H1 (cell line): ENCODE measurements at regions not wholly inside any gene's neighbourhood (a gene's known extent, or its start where the extent isn't known, plus 50 kb on each side); places are given as distances from the start of the nearest gene placed in this dataset.

ENCODE experiments used
- CTCF ChIA-PET: fragments of 300-600 bp; sonication (Branson Sonifier 250); formaldehyde crosslinking; loops from one replicate; lab custom pipeline; 2021; ENCODE audit not compliant: partially characterized antibody; lab: Charles Lee
- POLR2A ChIA-PET: fragments of 300-600 bp; sonication (Branson Sonifier 250); formaldehyde crosslinking; loops from one replicate; lab custom pipeline; 2021; ENCODE audit warnings: inconsistent platforms; ENCODE audit not compliant: partially characterized antibody; lab: Charles Lee
- DNase-seq, 2 experiments: peaks; one replicate each; pipeline versions ENCODE4 v3.0.0 to v3.0.0-alpha.2; 2010 to 2022; ENCODE audit warnings: low spot score in 2 of 2, low read depth in 1 of 2, mixed read lengths in 1 of 2
- FAIRE-seq: peaks from 2 replicates; lab custom pipeline; 2011; peaks lifted over from hg19 to GRCh38; lab: Jason Lieb, UNC
- H2AFZ ChIP-seq: 2 replicates; pipeline ENCODE4 v1.8.1; 2012; ENCODE audit warnings: low read length, inconsistent platforms
- H2AK5ac ChIP-seq: 2 replicates; pipeline ENCODE4 v1.6.1; 2013; ENCODE audit warnings: low read depth, low read length
- H2BK120ac ChIP-seq: replicated peaks from 2 replicates; pipeline ENCODE3; 2013; ENCODE audit warnings: low read depth, low read length, inconsistent platforms
- H2BK12ac ChIP-seq: 2 replicates; pipeline ENCODE4 v1.6.1; 2013; ENCODE audit warnings: low read depth, low read length
- H2BK15ac ChIP-seq: 2 replicates; pipeline ENCODE4 v1.6.1; 2013; ENCODE audit warnings: low read length
- H2BK20ac ChIP-seq: 2 replicates; pipeline ENCODE4 v1.6.1; 2013; ENCODE audit warnings: low read length
- H2BK5ac ChIP-seq: 2 replicates; pipeline ENCODE4 v1.6.1; 2013; ENCODE audit warnings: low read depth, low read length
- H3K14ac ChIP-seq: 2 replicates; pipeline ENCODE4 v1.6.1; 2013; ENCODE audit warnings: inconsistent platforms; ENCODE audit not compliant: insufficient read length
- H3K18ac ChIP-seq: 2 replicates; pipeline ENCODE4 v1.6.1; 2013; ENCODE audit warnings: low read length; ENCODE audit errors: extremely low read depth
- H3K23ac ChIP-seq: 2 replicates; pipeline ENCODE4 v1.6.1; 2013; ENCODE audit warnings: inconsistent platforms; ENCODE audit not compliant: insufficient read length
- H3K23me2 ChIP-seq: 2 replicates; pipeline ENCODE4 v1.6.1; 2013; ENCODE audit warnings: low read depth, low read length
- H3K27ac ChIP-seq: 2 replicates; pipeline ENCODE4 v1.6.1; 2011; ENCODE audit warnings: low read depth, low read length, inconsistent platforms
- H3K27me3 ChIP-seq, 4 experiments: replicated peaks in 1 of 4; 1 replicate in 1 of 4; 2 replicates in 3 of 4; pipeline versions ENCODE4 v1.6.1 to v1.8.1; 2011 to 2013; ENCODE audit warnings: low read length in 3 of 4, mild to moderate bottlenecking in 3 of 4, inconsistent platforms in 2 of 4, mixed read lengths in 2 of 4, moderate library complexity in 1 of 4; ENCODE audit not compliant: control insufficient read depth in 3 of 4, insufficient read depth in 3 of 4; ENCODE audit errors: extremely low read depth in 1 of 4
- H3K36me3 ChIP-seq, 4 experiments: 2 replicates each; pipeline versions ENCODE4 v1.6.1 to v1.8.1; 2011 to 2013; ENCODE audit warnings: mild to moderate bottlenecking in 4 of 4, low read length in 3 of 4, moderate library complexity in 2 of 4, control low read depth in 1 of 4, inconsistent platforms in 1 of 4; ENCODE audit not compliant: insufficient read depth in 4 of 4, control insufficient read depth in 2 of 4
- H3K4ac ChIP-seq: replicated peaks from 2 replicates; pipeline ENCODE3; 2013; ENCODE audit warnings: low read length, low read depth, mixed read lengths, inconsistent platforms; ENCODE audit not compliant: insufficient read length
- H3K4me1 ChIP-seq, 4 experiments: replicated peaks in 1 of 4; 1 replicate in 1 of 4; 2 replicates in 3 of 4; pipeline versions ENCODE4 v1.6.1 to v1.8.1; 2011 to 2013; ENCODE audit warnings: low read length in 3 of 4, inconsistent platforms in 2 of 4, mixed read lengths in 1 of 4; ENCODE audit not compliant: insufficient read depth in 4 of 4, control insufficient read depth in 3 of 4
- H3K4me2 ChIP-seq, 2 experiments: 2 replicates each; pipeline versions ENCODE4 v1.6.1 to v1.8.1; 2011 to 2013; ENCODE audit warnings: low read depth in 2 of 2, low read length in 2 of 2, control low read depth in 1 of 2, inconsistent platforms in 1 of 2, mild to moderate bottlenecking in 1 of 2; ENCODE audit not compliant: insufficient read depth in 1 of 2
- H3K4me3 ChIP-seq, 4 experiments: fragments of 200-600, 300-600 bp in 1 of 4; sonication (generic), shearing (Covaris generic), sonication (Bioruptor Twin) in 1 of 4; 2 replicates each; pipeline versions ENCODE4 v1.5.1 to v1.8.1; 2011 to 2016; ENCODE audit warnings: low read length in 4 of 4, low read depth in 3 of 4, control low read depth in 2 of 4, inconsistent platforms in 2 of 4, mild to moderate bottlenecking in 2 of 4, mixed read lengths in 1 of 4, moderate library complexity in 1 of 4; ENCODE audit not compliant: insufficient read depth in 2 of 4; ENCODE audit errors: extremely low read depth in 1 of 4
- H3K56ac ChIP-seq: replicated peaks from 2 replicates; pipeline ENCODE3; 2013; ENCODE audit warnings: low read depth, mild to moderate bottlenecking, mixed read lengths, low read length, inconsistent platforms; ENCODE audit not compliant: insufficient read length
- H3K79me1 ChIP-seq: 2 replicates; pipeline ENCODE4 v1.6.1; 2013; ENCODE audit warnings: low read depth, low read length, control low read depth
- H3K79me2 ChIP-seq, 2 experiments: 2 replicates each; pipeline versions ENCODE4 v1.6.1 to v1.8.1; 2012 to 2013; ENCODE audit warnings: low read length in 2 of 2, mild to moderate bottlenecking in 2 of 2, inconsistent platforms in 1 of 2; ENCODE audit not compliant: insufficient read depth in 2 of 2, control insufficient read depth in 1 of 2
- H3K9ac ChIP-seq, 4 experiments: replicated peaks in 1 of 4; 1 replicate in 1 of 4; 2 replicates in 3 of 4; pipeline versions ENCODE4 v1.6.1 to v1.8.1; 2011 to 2013; ENCODE audit warnings: low read depth in 3 of 4, low read length in 3 of 4, control low read depth in 2 of 4, mild to moderate bottlenecking in 2 of 4, moderate library complexity in 2 of 4, inconsistent platforms in 1 of 4; ENCODE audit errors: extremely low read depth in 1 of 4
- H3K9me3 ChIP-seq, 2 experiments: 2 replicates each; pipeline versions ENCODE4 v1.6.1 to v1.8.1; 2012 to 2013; ENCODE audit warnings: mild to moderate bottlenecking in 2 of 2, moderate library complexity in 2 of 2, control low read depth in 1 of 2, inconsistent platforms in 1 of 2, low read depth in 1 of 2, low read length in 1 of 2, mixed read lengths in 1 of 2; ENCODE audit not compliant: insufficient read depth in 2 of 2
- H4K20me1 ChIP-seq, 2 experiments: replicated peaks in 1 of 2; 2 replicates each; pipeline versions ENCODE3 to v1.8.1; 2011 to 2013; ENCODE audit warnings: inconsistent platforms in 2 of 2, low read length in 2 of 2, mild to moderate bottlenecking in 1 of 2; ENCODE audit not compliant: insufficient read depth in 2 of 2, control insufficient read depth in 1 of 2
- H4K5ac ChIP-seq: 2 replicates; pipeline ENCODE4 v1.6.1; 2013; ENCODE audit warnings: low read length, low read depth, mixed read lengths, inconsistent platforms; ENCODE audit not compliant: insufficient read length
- H4K8ac ChIP-seq: 2 replicates; pipeline ENCODE4 v1.8.0; 2013; ENCODE audit warnings: mild to moderate bottlenecking, moderate library complexity, low read length, inconsistent platforms; ENCODE audit not compliant: insufficient read depth; ENCODE audit errors: extremely low read depth
- H4K91ac ChIP-seq: replicated peaks from 2 replicates; pipeline ENCODE3; 2013; ENCODE audit warnings: low read length, mixed read lengths, inconsistent platforms; ENCODE audit not compliant: insufficient read length
- CHD7 ChIP-seq: fragments of 300-600 bp; sonication (generic); IDR thresholded peaks from 2 replicates; pipeline ENCODE4 v1.7.1; 2012; ENCODE audit warnings: low read length, moderate library complexity, mild to moderate bottlenecking, inconsistent platforms; ENCODE audit not compliant: insufficient replicate concordance
- WGBS, 2 experiments: shearing (Covaris generic) in 1 of 2; methylation state at CpG; one replicate each; pipeline versions ENCODE4 v1.1.6 to v1.1.7; 2013 to 2015; ENCODE audit warnings: low lambda C conversion rate in 2 of 2, mixed read lengths in 2 of 2, inconsistent platforms in 1 of 2, low coverage in 1 of 2, missing lambda C conversion rate in 1 of 2; ENCODE audit not compliant: insufficient replicate concordance in 2 of 2, insufficient coverage in 1 of 2, insufficient read length in 1 of 2; ENCODE audit errors: extremely low coverage in 1 of 2, missing lambda C conversion rate in 1 of 2; 5-methylcytosine and 5-hydroxymethylcytosine counted together

DNA sequence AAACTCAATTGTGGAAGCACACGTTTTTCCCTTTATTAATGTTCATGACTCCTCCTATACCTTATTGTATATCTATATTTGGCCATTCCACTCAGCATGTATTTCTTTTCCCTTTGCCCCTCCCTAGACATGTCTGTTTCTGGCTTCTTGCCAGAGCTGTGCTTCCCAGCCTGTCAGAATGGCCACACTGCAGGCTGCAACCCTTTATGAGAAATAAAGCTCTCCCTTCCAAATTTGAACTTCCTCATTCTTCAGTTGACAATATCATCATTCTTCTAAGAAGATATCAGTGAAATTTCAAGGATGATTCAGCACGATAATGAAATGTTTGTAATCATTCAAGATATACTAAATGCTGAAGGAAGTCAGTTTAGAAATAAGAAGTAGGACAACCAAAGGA, 107.6 kb upstream of the PRSS3 start:
- H3K23ac ChIP-seq, result no peak overlapping the region
- no peak overlapping the region for H3K18ac ChIP-seq
- H3K27me3 ChIP-seq, result no peaks in the 10 kb centered on the region
- no peak overlapping the region for H4K5ac ChIP-seq
- no peaks in the 10 kb centered on the region for H3K36me3 ChIP-seq
- no peak overlapping the region for H2AK5ac ChIP-seq
- H3K79me2 ChIP-seq, result no peaks in the 10 kb centered on the region
- no peak overlapping the region for H2BK120ac ChIP-seq
- H3K23me2 ChIP-seq, result no peaks in the 10 kb centered on the region
- POLR2A ChIA-PET, result no interaction called here
- H3K4me1 ChIP-seq, result no peaks in the 10 kb centered on the region
- CTCF ChIA-PET, result interaction anchor here (0.7 to 1.2 kb wide), 2 partner anchors 32 to 33 kb away, joined by 3 to 5 read pairs; no protein-coding TSS in a partner anchor
- H3K4me3 ChIP-seq, result no peak overlapping the region
- no peak overlapping the region for H3K4me2 ChIP-seq
- no peak for FAIRE-seq
- no peak overlapping the region for H2BK20ac ChIP-seq
- H4K20me1 ChIP-seq, result no peaks in the 10 kb centered on the region
- no peak overlapping the region for H3K56ac ChIP-seq
- WGBS, 2 experiments, result 89% methylated on average over 2 of the region's 2 CpGs; no CpG with 5 or more reads in 1 of the 2 experiments
- H2BK15ac ChIP-seq, result no peak overlapping the region
- no peak overlapping the region for H2BK12ac ChIP-seq
- H3K9me3 ChIP-seq, result no peaks in the 10 kb centered on the region
- H3K79me1 ChIP-seq, result no peaks in the 10 kb centered on the region
- H4K8ac ChIP-seq, result no peak overlapping the region
- H2AFZ ChIP-seq, result no peak overlapping the region
- no peak overlapping the region for H3K27ac ChIP-seq
- H3K4ac ChIP-seq, result no peak overlapping the region
- no peak overlapping the region for H4K91ac ChIP-seq
- no peak overlapping the region for H2BK5ac ChIP-seq
- TF ChIP-seq CHD7, result no peak
- TF ChIP-seq, all 59 proteins: peak for 0
- no peak for DNase-seq
- Histone ChIP-seq H3K9ac (no peak overlapping the region), H3K14ac (no peak overlapping the region)
